ENCODE measurements at regions not wholly inside any gene's neighbourhood (a gene's known extent, or its start where the extent isn't known, plus 50 kb on each side); places are given as distances from the start of the nearest gene placed in this dataset.

DNA sequence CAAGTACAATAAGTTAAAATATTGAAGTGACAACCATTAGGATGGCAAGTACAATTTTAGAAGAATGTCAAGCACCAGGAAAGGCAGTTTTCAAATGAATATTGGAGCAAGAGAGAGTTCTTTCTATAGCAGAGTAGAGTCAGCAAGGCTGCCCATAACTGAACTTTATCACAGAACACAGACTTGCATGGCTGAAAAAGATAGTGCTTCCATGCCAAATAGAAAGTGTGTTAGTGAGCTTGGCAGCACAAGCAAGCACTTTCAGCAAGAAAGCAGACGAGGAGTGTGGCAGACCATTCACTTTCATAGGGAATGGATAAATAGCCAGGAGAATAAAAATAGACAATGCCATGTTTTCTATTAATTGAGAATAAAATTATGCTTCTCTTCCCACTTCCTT is 647.0 kb upstream of the MGAT4C start:
- no peak overlapping the region for H3K27ac Mint-ChIP-seq
- no CpG with 5 or more reads among the region's 1 CpG for WGBS (ENCODE audit: extremely low coverage, insufficient read length, low lambda C conversion rate)

More for the DNA sequence above, 647.0 kb upstream of the MGAT4C start:
- Histone ChIP-seq H3K4ac (ENCODE audit: low read depth, low read length) (no peak overlapping the region), H2BK20ac (ENCODE audit: low read depth, low read length, poor library complexity, severe bottlenecking) (no peak overlapping the region), H4K5ac (ENCODE audit: insufficient read length, low read depth, low read length) (no peak overlapping the region), H2AK5ac (ENCODE audit: insufficient read length, low read length) (no peak overlapping the region), H3T11ph (ENCODE audit: low read length) (no peak overlapping the region), H3K18ac (ENCODE audit: insufficient read length, low read depth, low read length) (no peak overlapping the region), H3K56ac (ENCODE audit: insufficient read length, low read depth, low read length) (no peak overlapping the region), H3K79me1 (ENCODE audit: insufficient read depth, low read depth, low read length, poor library complexity, severe bottlenecking) (no peaks in the 10 kb centered on the region), H3K27ac (ENCODE audit: insufficient read length, low read depth, low read length) (no peak overlapping the region), H3K23ac (ENCODE audit: insufficient read length, low read depth, low read length) (no peak overlapping the region), H3K9ac (ENCODE audit: extremely low read depth, insufficient read length, low read length) (no peak overlapping the region), H2BK120ac (ENCODE audit: low read depth, low read length, poor library complexity, severe bottlenecking) (no peak overlapping the region), H2BK12ac (ENCODE audit: insufficient read length, low read depth, low read length) (no peak overlapping the region), H3K14ac (ENCODE audit: insufficient read depth, low read length) (no peak overlapping the region), H2AFZ (ENCODE audit: low read length) (no peak overlapping the region), H3K27me3 (ENCODE audit: insufficient read depth, low read length) (no peaks in the 10 kb centered on the region), H3K9me3 (ENCODE audit: control insufficient read depth, low read depth, low read length) (no peaks in the 10 kb centered on the region), H3K23me2 (ENCODE audit: insufficient read length, low read depth, low read length, poor library complexity, severe bottlenecking) (no peaks in the 10 kb centered on the region), H3K4me1 (ENCODE audit: insufficient read depth, low read length) (no peaks in the 10 kb centered on the region), H2BK15ac (ENCODE audit: low read depth, low read length) (no peak overlapping the region), H4K91ac (ENCODE audit: insufficient read length, low read depth, low read length) (no peak overlapping the region), H4K8ac (replicated peaks; ENCODE audit: insufficient read length, low read depth, low read length) (no peak overlapping the region), H2BK5ac (ENCODE audit: insufficient read length, low read length) (no peak overlapping the region), H4K20me1 (ENCODE audit: control insufficient read depth, insufficient read depth, insufficient read length) (no peaks in the 10 kb centered on the region), H3K79me2 (ENCODE audit: insufficient read depth, low read length) (no peaks in the 10 kb centered on the region), H3K4me2 (ENCODE audit: insufficient read depth, insufficient read length, low read length) (no peak overlapping the region)
- no peak for DNase-seq
- no peak overlapping the region for H3K4me3 Mint-ChIP-seq
- TF ChIP-seq, protein P1, sequence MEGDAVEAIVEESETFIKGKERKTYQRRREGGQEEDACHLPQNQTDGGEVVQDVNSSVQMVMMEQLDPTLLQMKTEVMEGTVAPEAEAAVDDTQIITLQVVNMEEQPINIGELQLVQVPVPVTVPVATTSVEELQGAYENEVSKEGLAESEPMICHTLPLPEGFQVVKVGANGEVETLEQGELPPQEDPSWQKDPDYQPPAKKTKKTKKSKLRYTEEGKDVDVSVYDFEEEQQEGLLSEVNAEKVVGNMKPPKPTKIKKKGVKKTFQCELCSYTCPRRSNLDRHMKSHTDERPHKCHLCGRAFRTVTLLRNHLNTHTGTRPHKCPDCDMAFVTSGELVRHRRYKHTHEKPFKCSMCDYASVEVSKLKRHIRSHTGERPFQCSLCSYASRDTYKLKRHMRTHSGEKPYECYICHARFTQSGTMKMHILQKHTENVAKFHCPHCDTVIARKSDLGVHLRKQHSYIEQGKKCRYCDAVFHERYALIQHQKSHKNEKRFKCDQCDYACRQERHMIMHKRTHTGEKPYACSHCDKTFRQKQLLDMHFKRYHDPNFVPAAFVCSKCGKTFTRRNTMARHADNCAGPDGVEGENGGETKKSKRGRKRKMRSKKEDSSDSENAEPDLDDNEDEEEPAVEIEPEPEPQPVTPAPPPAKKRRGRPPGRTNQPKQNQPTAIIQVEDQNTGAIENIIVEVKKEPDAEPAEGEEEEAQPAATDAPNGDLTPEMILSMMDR (conservative IDR thresholded peaks at IDR 0.05): no peak
- H3K9me3 Mint-ChIP-seq: no peaks in the 10 kb centered on the region
- no peaks in the 10 kb centered on the region for H3K27me3 Mint-ChIP-seq (ENCODE audit: low read depth)
- no peaks in the 10 kb centered on the region for H3K4me1 Mint-ChIP-seq
- H3K36me3 Mint-ChIP-seq (ENCODE audit: insufficient read depth in 1 of 3, low read depth in 3 of 3): no peaks in the 10 kb centered on the region
